Hepatocyte (in vitro differentiated cells): ENCODE measurements at regions not wholly inside any gene's neighbourhood (a gene's known extent, or its start where the extent isn't known, plus 50 kb on each side); places are given as distances from the start of the nearest gene placed in this dataset.

ENCODE experiments used
- EZH2 ChIP-seq: fragments of 200-600 bp; sonication (generic); IDR thresholded peaks from 2 replicates; pipeline ENCODE4 v1.6.1; 2016; ENCODE audit warnings: antibody characterized with exemption, mild to moderate bottlenecking, borderline replicate concordance
- EZH2phosphoT487 ChIP-seq: fragments of 200-600 bp; sonication (generic); IDR thresholded peaks from one replicate; pipeline ENCODE4 v1.6.1; 2018; ENCODE audit warnings: antibody characterized with exemption, mild to moderate bottlenecking, low read depth, moderate library complexity; ENCODE audit not compliant: unreplicated experiment, severe bottlenecking
- TF ChIP-seq, protein P1 (sequence below): fragments of 200-600 bp; sonication (generic); IDR thresholded peaks from 2 replicates; pipeline ENCODE4 v1.5.1; 2016; ENCODE audit warnings: antibody characterized with exemption, mild to moderate bottlenecking; ENCODE audit not compliant: poor library complexity

- TF ChIP-seq, protein P1, sequence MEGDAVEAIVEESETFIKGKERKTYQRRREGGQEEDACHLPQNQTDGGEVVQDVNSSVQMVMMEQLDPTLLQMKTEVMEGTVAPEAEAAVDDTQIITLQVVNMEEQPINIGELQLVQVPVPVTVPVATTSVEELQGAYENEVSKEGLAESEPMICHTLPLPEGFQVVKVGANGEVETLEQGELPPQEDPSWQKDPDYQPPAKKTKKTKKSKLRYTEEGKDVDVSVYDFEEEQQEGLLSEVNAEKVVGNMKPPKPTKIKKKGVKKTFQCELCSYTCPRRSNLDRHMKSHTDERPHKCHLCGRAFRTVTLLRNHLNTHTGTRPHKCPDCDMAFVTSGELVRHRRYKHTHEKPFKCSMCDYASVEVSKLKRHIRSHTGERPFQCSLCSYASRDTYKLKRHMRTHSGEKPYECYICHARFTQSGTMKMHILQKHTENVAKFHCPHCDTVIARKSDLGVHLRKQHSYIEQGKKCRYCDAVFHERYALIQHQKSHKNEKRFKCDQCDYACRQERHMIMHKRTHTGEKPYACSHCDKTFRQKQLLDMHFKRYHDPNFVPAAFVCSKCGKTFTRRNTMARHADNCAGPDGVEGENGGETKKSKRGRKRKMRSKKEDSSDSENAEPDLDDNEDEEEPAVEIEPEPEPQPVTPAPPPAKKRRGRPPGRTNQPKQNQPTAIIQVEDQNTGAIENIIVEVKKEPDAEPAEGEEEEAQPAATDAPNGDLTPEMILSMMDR: no peak
- TF ChIP-seq EZH2: no peak
- no peak for TF ChIP-seq EZH2phosphoT487
These were observed 58.0 kb upstream of the SCOC start for GRCh38 chr4:140315438-140315837.
